GM04504 (cell line): ENCODE measurements at regions not wholly inside any gene's neighbourhood (a gene's known extent, or its start where the extent isn't known, plus 50 kb on each side); places are given as distances from the start of the nearest gene placed in this dataset.
"Not testable (repeated sequence)": the region's sequence is repeated elsewhere in the genome, so short reads cannot be mapped to it uniquely, and the experiment has no call there.

Source experiments
- DNase-seq: peaks from one replicate; pipeline ENCODE4 v3.0.0-alpha.2; 2012; ENCODE audit warnings: low read depth

GRCh38 chr5:89080467-89081116 lies 197.6 kb upstream of the MEF2C start:
- DNase-seq = no peak

GRCh38 chr5:89072842-89073672 lies 190.1 kb upstream of the MEF2C start:
- no peak for DNase-seq

- DNase-seq = no peak
These were observed 189.0 kb upstream of the MEF2C start for GRCh38 chr5:89071941-89072331.

- no peak for DNase-seq
These were observed 188.3 kb upstream of the MEF2C start for GRCh38 chr5:89071101-89071940.

- no peak for DNase-seq
These were observed 186.6 kb upstream of the MEF2C start for GRCh38 chr5:89069591-89069990.

- no peak for DNase-seq
These were observed 184.4 kb upstream of the MEF2C start for GRCh38 chr5:89067362-89067761.

- DNase-seq = no peak
These were observed 182.9 kb upstream of the MEF2C start for GRCh38 chr5:89065919-89066318.

GRCh38 chr5:89064736-89065135 lies 181.8 kb upstream of the MEF2C start:
- DNase-seq = no peak

GRCh38 chr5:89064054-89064453 lies 181.1 kb upstream of the MEF2C start:
- no peak for DNase-seq

GRCh38 chr5:89060768-89061167 lies 177.8 kb upstream of the MEF2C start:
- DNase-seq = no peak

GRCh38 chr5:89059274-89059673 lies 176.3 kb upstream of the MEF2C start:
- no peak for DNase-seq

- no peak for DNase-seq
These were observed 172.7 kb upstream of the MEF2C start for GRCh38 chr5:89055695-89056085.

- no peak for DNase-seq
These were observed 172.2 kb upstream of the MEF2C start for GRCh38 chr5:89055015-89055694.

- DNase-seq = no peak
These were observed 170.6 kb upstream of the MEF2C start for GRCh38 chr5:89053547-89053946.

GRCh38 chr5:89050062-89050461 lies 167.1 kb upstream of the MEF2C start:
- not testable (repeated sequence) for DNase-seq

- no peak for DNase-seq
These were observed 164.6 kb upstream of the MEF2C start for GRCh38 chr5:89047571-89047970.

- DNase-seq = no peak
These were observed 162.2 kb upstream of the MEF2C start for GRCh38 chr5:89045216-89045615.

GRCh38 chr5:89044674-89045200 lies 161.8 kb upstream of the MEF2C start:
- no peak for DNase-seq

GRCh38 chr5:89043676-89044075 lies 160.7 kb upstream of the MEF2C start:
- no peak for DNase-seq

GRCh38 chr5:89042746-89043145 lies 159.8 kb upstream of the MEF2C start:
- no peak for DNase-seq

GRCh38 chr5:89041976-89042375 lies 159.0 kb upstream of the MEF2C start:
- DNase-seq = no peak

GRCh38 chr5:89041249-89041779 lies 158.3 kb upstream of the MEF2C start:
- no peak for DNase-seq
